Trophoblast cell (in vitro differentiated cells and primary cell): ENCODE measurements at regions not wholly inside any gene's neighbourhood (a gene's known extent, or its start where the extent isn't known, plus 50 kb on each side); places are given as distances from the start of the nearest gene placed in this dataset.

ENCODE experiments used
- DNase-seq, 2 donors: peaks; one replicate each; pipeline ENCODE4 v3.0.0-alpha.2; 2016
- H2AFZ ChIP-seq: 2 replicates; pipeline ENCODE4 v1.6.1; 2013; ENCODE audit warnings: low read length, moderate library complexity, mild to moderate bottlenecking; ENCODE audit not compliant: insufficient read depth, poor library complexity
- H2AK5ac ChIP-seq: 2 replicates; pipeline ENCODE4 v1.6.1; 2013; ENCODE audit warnings: mild to moderate bottlenecking, low read length
- H2BK120ac ChIP-seq: 2 replicates; pipeline ENCODE4 v1.6.1; 2013; ENCODE audit warnings: low read length, mild to moderate bottlenecking, moderate library complexity; ENCODE audit not compliant: insufficient read depth, poor library complexity
- H2BK12ac ChIP-seq: 2 replicates; pipeline ENCODE4 v1.6.1; 2013; ENCODE audit warnings: mild to moderate bottlenecking, low read length, moderate library complexity
- H2BK5ac ChIP-seq: 2 replicates; pipeline ENCODE4 v1.6.1; 2013; ENCODE audit warnings: low read length, low read depth, moderate library complexity, mild to moderate bottlenecking; ENCODE audit not compliant: poor library complexity
- H3K14ac ChIP-seq: 2 replicates; pipeline ENCODE4 v1.6.1; 2013; ENCODE audit warnings: mild to moderate bottlenecking, low read length
- H3K18ac ChIP-seq: 2 replicates; pipeline ENCODE4 v1.6.1; 2013; ENCODE audit warnings: mild to moderate bottlenecking, low read length
- H3K23ac ChIP-seq: 2 replicates; pipeline ENCODE4 v1.6.1; 2013; ENCODE audit warnings: low read length
- H3K27ac ChIP-seq: 2 replicates; pipeline ENCODE4 v1.5.1; 2013; ENCODE audit warnings: low read depth, mild to moderate bottlenecking, inconsistent platforms, low read length, moderate library complexity
- H3K27me3 ChIP-seq: 2 replicates; pipeline ENCODE4 v1.6.1; 2013; ENCODE audit warnings: inconsistent platforms, mild to moderate bottlenecking, low read length, moderate library complexity; ENCODE audit not compliant: insufficient read depth
- H3K36me3 ChIP-seq, 2 experiments: 1 replicate in 1 of 2; 2 replicates in 1 of 2; pipeline ENCODE4 v1.6.1; 2013; ENCODE audit warnings: low read length in 2 of 2, mild to moderate bottlenecking in 2 of 2, moderate library complexity in 1 of 2; ENCODE audit not compliant: insufficient read depth in 2 of 2, control insufficient read depth in 1 of 2
- H3K4ac ChIP-seq: 2 replicates; pipeline ENCODE4 v1.6.1; 2013; ENCODE audit warnings: low read depth, mild to moderate bottlenecking, low read length, moderate library complexity
- H3K4me1 ChIP-seq, 2 experiments: 1 replicate in 1 of 2; 2 replicates in 1 of 2; pipeline ENCODE4 v1.6.1; 2013; ENCODE audit warnings: low read length in 2 of 2, mild to moderate bottlenecking in 2 of 2, moderate library complexity in 1 of 2; ENCODE audit not compliant: insufficient read depth in 2 of 2, control insufficient read depth in 1 of 2
- H3K4me2 ChIP-seq: 2 replicates; pipeline ENCODE4 v1.6.1; 2013; ENCODE audit warnings: inconsistent platforms, mild to moderate bottlenecking, low read length, moderate library complexity
- H3K4me3 ChIP-seq: 2 replicates; pipeline ENCODE4 v1.5.1; 2013; ENCODE audit warnings: mild to moderate bottlenecking, low read depth, low read length, inconsistent platforms
- H3K79me1 ChIP-seq: one replicate; pipeline ENCODE4 v1.6.1; 2013; ENCODE audit warnings: low read length
- H3K79me2 ChIP-seq: 2 replicates; pipeline ENCODE4 v1.6.1; 2013; ENCODE audit warnings: low read length, mild to moderate bottlenecking; ENCODE audit not compliant: control insufficient read depth, insufficient read depth, poor library complexity
- H3K9ac ChIP-seq: 2 replicates; pipeline ENCODE4 v1.6.1; 2013; ENCODE audit warnings: mild to moderate bottlenecking, low read length
- H3K9me3 ChIP-seq: 2 replicates; pipeline ENCODE4 v1.6.1; 2013; ENCODE audit warnings: low read depth, mild to moderate bottlenecking, control low read depth, inconsistent platforms, low read length; ENCODE audit not compliant: insufficient read depth
- H4K12ac ChIP-seq: 2 replicates; pipeline ENCODE4 v1.6.1; 2013; ENCODE audit warnings: low read depth, mild to moderate bottlenecking, low read length, moderate library complexity
- H4K8ac ChIP-seq: 2 replicates; pipeline ENCODE4 v1.6.1; 2013; ENCODE audit warnings: low read depth, mild to moderate bottlenecking, low read length, moderate library complexity
- H4K91ac ChIP-seq: one replicate; pipeline ENCODE4 v1.6.1; 2013; ENCODE audit warnings: low read depth, mild to moderate bottlenecking, low read length, moderate library complexity
- WGBS: extraction: QIAGEN DNeasy Blood & Tissue Kit; methylation state at CpG from one replicate; pipeline ENCODE4 v1.1.7; 2013; ENCODE audit warnings: missing lambda C conversion rate; ENCODE audit not compliant: insufficient read length, insufficient coverage; ENCODE audit errors: extremely low coverage; 5-methylcytosine and 5-hydroxymethylcytosine counted together

GRCh38 chr2:18834341-18834740, 245.0 kb upstream of the NT5C1B start:
- Histone ChIP-seq H2BK120ac (no peak overlapping the region), H3K4me3 (no peak overlapping the region), H3K9me3 (peaks cover 1% of the 10 kb centered on the region), H3K79me1 (no peaks in the 10 kb centered on the region), H4K8ac (no peak overlapping the region), H2AK5ac (no peak overlapping the region), H3K79me2 (no peaks in the 10 kb centered on the region), H2BK5ac (no peak overlapping the region), H4K12ac (no peak overlapping the region), H3K27ac (no peak overlapping the region), H3K36me3 (no peaks in the 10 kb centered on the region), H3K4ac (no peak overlapping the region), H3K14ac (no peak overlapping the region), H3K9ac (no peak overlapping the region), H4K91ac (no peak overlapping the region), H3K4me2 (no peak overlapping the region), H3K4me1 (peaks cover 2 to 4% of the 10 kb centered on the region in 2 experiments), H3K27me3 (no peaks in the 10 kb centered on the region), H3K18ac (no peak overlapping the region), H2BK12ac (no peak overlapping the region), H2AFZ (no peak overlapping the region), H3K23ac (no peak overlapping the region)
- DNase-seq, result peak in 1 of 2 donors; percentile 6
- no CpG with 5 or more reads among the region's 1 CpG for WGBS

- Histone ChIP-seq H3K4me3 (no peak overlapping the region), H3K36me3 (no peaks in the 10 kb centered on the region), H2AK5ac (no peak overlapping the region), H3K23ac (no peak overlapping the region), H2BK5ac (no peak overlapping the region), H2BK12ac (no peak overlapping the region), H3K27ac (no peak overlapping the region), H3K4me1 (peaks cover 2 to 4% of the 10 kb centered on the region in 2 experiments), H4K12ac (no peak overlapping the region), H3K27me3 (no peaks in the 10 kb centered on the region), H3K9ac (no peak overlapping the region), H3K9me3 (peaks cover 1% of the 10 kb centered on the region), H2AFZ (no peak overlapping the region), H4K8ac (no peak overlapping the region), H2BK120ac (no peak overlapping the region), H3K18ac (no peak overlapping the region), H3K4me2 (no peak overlapping the region), H3K4ac (no peak overlapping the region), H3K79me2 (no peaks in the 10 kb centered on the region), H3K14ac (no peak overlapping the region), H3K79me1 (no peaks in the 10 kb centered on the region), H4K91ac (no peak overlapping the region)
- WGBS, result no CpG with 5 or more reads among the region's 2 CpGs
- DNase-seq, result no peak
Measured at GRCh38 chr2:18833941-18834340, 244.6 kb upstream of the NT5C1B start.

- no peak overlapping the region for H3K4me3 ChIP-seq
- H3K4ac ChIP-seq, result no peak overlapping the region
- no peaks in the 10 kb centered on the region for H3K79me1 ChIP-seq
- H2AK5ac ChIP-seq, result no peak overlapping the region
- H3K27me3 ChIP-seq, result no peaks in the 10 kb centered on the region
- H2BK12ac ChIP-seq, result no peak overlapping the region
- no peak overlapping the region for H3K4me2 ChIP-seq
- no peak overlapping the region for H3K9ac ChIP-seq
- H4K12ac ChIP-seq, result no peak overlapping the region
- H2BK5ac ChIP-seq, result no peak overlapping the region
- peaks cover 1% of the 10 kb centered on the region for H3K9me3 ChIP-seq
- no peak overlapping the region for H3K18ac ChIP-seq
- H3K27ac ChIP-seq, result no peak overlapping the region
- no peaks in the 10 kb centered on the region for H3K79me2 ChIP-seq
- peak; percentile 61 to 87 for DNase-seq
- WGBS, result no CpG with 5 or more reads among the region's 2 CpGs
- no peak overlapping the region for H3K14ac ChIP-seq
- no peak overlapping the region for H4K8ac ChIP-seq
- H2AFZ ChIP-seq, result no peak overlapping the region
- H3K23ac ChIP-seq, result no peak overlapping the region
- H3K36me3 ChIP-seq, result no peaks in the 10 kb centered on the region
- no peak overlapping the region for H2BK120ac ChIP-seq
- H3K4me1 ChIP-seq, result peaks cover 2 to 4% of the 10 kb centered on the region in 2 experiments
- no peak overlapping the region for H4K91ac ChIP-seq
Measured at GRCh38 chr2:18831916-18832510, 242.6 kb upstream of the NT5C1B start.

- no CpG with 5 or more reads among the region's 1 CpG for WGBS
- H3K4me1 ChIP-seq, result peaks cover 2 to 4% of the 10 kb centered on the region in 2 experiments
Measured at GRCh38 chr2:18830962-18831361, 241.6 kb upstream of the NT5C1B start.

More at GRCh38 chr2:18830962-18831361, 241.6 kb upstream of the NT5C1B start:
- Histone ChIP-seq H4K91ac (no peak overlapping the region), H3K27me3 (no peaks in the 10 kb centered on the region), H3K4me2 (no peak overlapping the region), H3K4ac (no peak overlapping the region), H3K23ac (no peak overlapping the region), H3K79me2 (no peaks in the 10 kb centered on the region), H3K4me3 (no peak overlapping the region), H3K18ac (no peak overlapping the region), H3K36me3 (no peaks in the 10 kb centered on the region), H3K27ac (no peak overlapping the region), H4K12ac (no peak overlapping the region), H3K79me1 (no peaks in the 10 kb centered on the region), H2AK5ac (no peak overlapping the region), H3K9ac (no peak overlapping the region), H2AFZ (no peak overlapping the region), H2BK12ac (no peak overlapping the region), H3K9me3 (peaks cover 1% of the 10 kb centered on the region), H2BK5ac (no peak overlapping the region), H2BK120ac (no peak overlapping the region), H3K14ac (no peak overlapping the region), H4K8ac (no peak overlapping the region)
- peak; percentile 20 to 68 for DNase-seq
